ENCODE measurements at regions not wholly inside any gene's neighbourhood (a gene's known extent, or its start where the extent isn't known, plus 50 kb on each side); places are given as distances from the start of the nearest gene placed in this dataset.
"Not testable (repeated sequence)": the region's sequence is repeated elsewhere in the genome, so short reads cannot be mapped to it uniquely, and the experiment has no call there.

GRCh38 chr4:117549524-117549923 lies 464.1 kb upstream of the TRAM1L1 start:
- no peak for DNase-seq

- peak in 1 of 56 donors; percentile 5 for DNase-seq
These were observed 464.7 kb upstream of the TRAM1L1 start for GRCh38 chr4:117550085-117550484.

GRCh38 chr4:117560329-117560728 lies 474.0 kb upstream of the NDST3 start:
- DNase-seq, result no peak

- DNase-seq, result no peak
These were observed 460.2 kb upstream of the NDST3 start for GRCh38 chr4:117574085-117574484.

DNA sequence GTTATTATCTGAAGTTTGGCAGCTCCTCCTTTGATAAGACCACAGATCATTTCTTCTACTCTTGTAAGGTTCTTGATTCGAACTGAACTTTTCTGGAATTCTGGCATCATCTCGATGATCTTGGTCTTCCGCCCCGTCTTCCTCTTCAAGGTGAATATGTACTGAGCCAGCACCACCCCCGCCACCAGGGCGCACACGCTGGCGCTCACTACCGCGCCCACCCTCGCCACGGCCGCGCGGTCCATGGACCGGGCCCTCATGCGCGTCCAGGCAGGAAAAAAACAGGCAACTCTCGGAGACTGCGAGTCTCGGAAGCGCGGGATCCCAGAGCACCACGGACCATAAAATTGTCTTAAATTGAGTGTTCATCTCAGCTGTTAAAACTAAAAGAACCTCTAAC lies 458.4 kb upstream of the NDST3 start:
- no peak for DNase-seq

GRCh38 chr4:117577686-117578311 lies 456.5 kb upstream of the NDST3 start:
- DNase-seq, result no peak

- no peak for DNase-seq
These were observed 445.5 kb upstream of the NDST3 start for GRCh38 chr4:117588771-117589170.

DNA sequence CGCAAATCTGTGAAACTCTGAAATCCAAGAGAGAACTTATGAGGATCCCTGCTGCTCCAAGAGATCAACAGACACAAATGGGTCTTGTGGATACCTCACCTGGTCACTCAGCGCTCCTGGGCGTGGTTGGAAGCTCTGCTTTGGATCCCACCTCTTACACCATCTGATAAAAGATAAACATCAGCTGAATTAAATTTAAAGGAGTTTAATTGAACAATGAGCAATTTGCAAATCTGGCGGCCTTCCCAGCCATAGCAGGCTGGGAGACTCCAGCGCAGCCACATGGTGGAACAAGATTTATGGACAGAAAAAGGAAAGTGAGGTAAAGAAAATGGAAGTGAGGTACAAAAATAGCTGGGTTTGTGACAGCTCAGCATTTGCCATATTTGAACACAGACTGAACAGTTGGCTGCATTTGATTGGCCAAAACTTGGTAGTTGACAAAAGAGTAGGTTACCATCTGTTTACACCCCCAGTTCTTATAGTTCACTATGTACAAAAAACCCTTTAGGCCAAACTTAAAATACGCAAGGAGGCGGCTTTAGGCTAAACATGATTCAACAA lies 437.3 kb upstream of the NDST3 start:
- no peak for DNase-seq

DNA sequence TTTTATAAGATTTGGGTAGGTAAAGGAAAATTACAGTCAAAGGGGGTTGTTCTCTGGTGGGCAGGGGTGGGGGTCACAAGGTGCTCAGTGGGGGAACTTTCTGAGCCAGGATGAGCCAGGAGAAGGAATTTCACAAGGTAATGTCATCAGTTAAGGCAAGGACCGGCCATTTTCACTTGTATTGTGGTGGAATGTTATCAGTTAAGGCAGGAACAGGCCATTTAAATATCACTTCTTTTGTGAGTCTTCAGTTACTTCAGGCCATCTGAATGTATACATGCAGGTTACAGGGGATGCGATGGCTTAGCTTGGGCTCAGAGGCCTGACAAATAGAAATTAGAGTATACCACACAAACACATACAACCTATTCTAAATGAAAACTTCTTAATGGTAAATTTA lies 434.9 kb upstream of the NDST3 start:
- DNase-seq, result not testable (repeated sequence)

- not testable (repeated sequence) for DNase-seq
These were observed 433.4 kb upstream of the NDST3 start for GRCh38 chr4:117600936-117601335.

GRCh38 chr4:117610706-117611308 lies 423.5 kb upstream of the NDST3 start:
- peak in 1 of 56 donors; percentile 0 for DNase-seq

DNA sequence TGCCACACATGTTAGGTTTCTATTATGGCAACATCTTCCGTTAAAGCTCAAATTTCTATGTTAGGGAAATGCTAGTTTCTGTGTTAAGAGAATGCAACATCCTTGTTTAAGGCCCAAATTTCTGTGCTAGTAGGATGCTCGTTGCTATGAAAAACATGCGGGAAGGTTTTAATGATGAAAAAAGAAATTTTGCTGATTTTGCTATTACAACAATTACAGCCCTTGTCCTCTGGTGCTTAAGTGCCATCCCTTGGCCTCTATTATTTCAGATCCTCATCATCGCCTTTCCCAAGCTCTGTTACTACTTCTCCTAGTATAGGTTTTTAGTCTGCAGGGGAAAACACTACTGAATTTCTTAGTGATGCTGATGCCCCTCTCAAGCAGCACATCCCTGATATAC lies 412.6 kb upstream of the NDST3 start:
- no peak for DNase-seq

GRCh38 chr4:117623326-117623725 lies 411.0 kb upstream of the NDST3 start:
- DNase-seq, result no peak

DNA sequence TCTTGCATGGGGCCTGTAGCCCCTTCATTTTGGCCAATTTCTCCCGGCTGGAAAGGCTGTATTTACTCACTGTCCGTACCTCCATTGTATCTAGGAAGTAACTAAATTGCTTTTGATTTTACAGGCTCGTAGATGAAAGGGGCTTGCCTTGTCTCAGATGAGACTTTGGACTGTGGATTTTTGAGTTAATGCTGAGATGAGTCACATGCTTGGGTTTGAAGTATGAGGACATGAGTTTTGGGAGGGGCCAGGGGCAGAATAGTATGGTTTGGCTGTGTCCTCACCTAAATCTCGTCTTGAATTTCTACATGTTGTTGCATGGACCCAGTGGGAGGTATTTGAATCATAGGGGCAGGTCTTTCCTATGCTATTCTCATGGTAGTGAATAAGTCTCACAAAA lies 407.6 kb upstream of the NDST3 start:
- DNase-seq, result no peak

GRCh38 chr4:117634716-117635115 lies 399.6 kb upstream of the NDST3 start:
- DNase-seq, result no peak

DNA sequence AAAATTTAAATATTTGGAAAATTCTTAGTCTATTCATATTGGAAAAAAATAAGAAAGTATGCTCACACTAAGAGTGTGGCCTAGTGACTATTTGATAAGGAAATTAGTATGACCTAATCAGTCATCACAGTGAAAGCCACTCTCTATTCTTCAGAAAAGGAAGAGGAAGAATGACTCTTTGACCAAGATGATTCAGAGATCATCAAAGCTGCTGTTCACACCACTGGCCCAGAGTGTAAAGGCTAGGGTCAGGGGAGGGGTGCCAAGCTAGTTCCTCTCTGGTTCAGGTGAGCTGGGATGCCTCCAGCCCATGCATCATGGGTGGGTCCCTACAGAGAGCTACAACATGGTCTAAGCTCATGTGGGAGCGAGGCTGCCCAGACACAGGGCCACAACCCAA lies 396.9 kb upstream of the NDST3 start:
- DNase-seq, result no peak

DNA sequence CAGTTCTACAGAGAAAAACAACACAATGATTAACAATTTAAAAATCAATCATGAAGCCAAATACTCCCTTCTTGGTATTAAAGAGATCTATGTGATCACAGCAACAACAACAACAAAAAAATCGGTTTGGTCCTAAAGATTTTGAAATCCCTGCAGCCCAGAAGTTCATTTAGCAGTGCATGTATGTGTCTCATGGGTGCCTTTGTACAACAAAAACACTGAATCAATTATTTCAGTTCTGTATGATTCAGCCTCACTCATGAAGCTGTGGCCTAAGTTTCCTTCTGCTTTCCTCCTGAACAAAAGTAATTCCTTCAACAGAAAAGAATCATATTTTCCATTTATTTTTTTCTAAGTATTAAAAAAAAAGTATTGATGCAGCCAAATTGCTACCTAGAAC lies 393.4 kb upstream of the NDST3 start:
- DNase-seq, result no peak

DNA sequence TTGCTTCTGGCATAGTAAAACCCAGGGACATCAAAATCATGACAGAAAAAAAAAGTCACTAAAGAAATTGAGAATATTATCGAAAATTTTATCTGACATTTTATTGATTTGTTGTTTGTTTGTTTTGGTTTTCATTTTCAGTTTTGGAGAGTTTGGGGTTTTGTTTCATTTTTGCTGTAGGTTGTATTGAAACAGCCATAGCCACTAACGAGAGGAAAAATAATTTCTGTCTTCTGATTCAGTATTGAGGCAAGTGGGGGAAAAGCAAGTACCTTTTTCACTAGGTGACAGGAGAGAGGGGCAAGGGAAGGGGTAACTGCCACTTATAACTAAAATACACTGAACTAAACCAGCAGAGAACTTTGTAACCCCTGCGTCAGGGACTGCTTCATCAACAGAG lies 392.8 kb upstream of the NDST3 start:
- no peak for DNase-seq

- no peak for DNase-seq
These were observed 380.2 kb upstream of the NDST3 start for GRCh38 chr4:117654079-117654478.

DNA sequence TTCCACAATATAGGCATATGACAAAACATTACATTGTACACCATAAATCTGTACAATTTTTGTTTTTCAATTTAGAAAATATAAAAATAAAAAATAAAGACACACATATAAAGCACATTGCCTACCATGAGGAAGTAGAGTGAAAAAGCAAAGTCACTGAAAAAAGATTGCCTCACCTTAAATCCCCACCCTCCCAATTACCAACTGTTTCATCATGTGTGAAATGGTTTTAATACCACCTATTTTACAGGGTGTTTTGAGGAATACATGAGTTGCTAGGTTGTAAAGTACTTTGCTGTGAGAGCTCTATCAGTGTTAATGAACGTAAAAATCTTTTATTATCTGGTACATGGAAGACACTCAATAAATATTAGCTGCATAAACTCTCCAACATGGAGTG lies 373.6 kb upstream of the NDST3 start:
- DNase-seq, result no peak

GRCh38 chr4:117661091-117662072 lies 372.9 kb upstream of the NDST3 start:
- DNase-seq, result no peak
